Omental fat pad (tissue), 3 donors: ENCODE measurements at regions not wholly inside any gene's neighbourhood (a gene's known extent, or its start where the extent isn't known, plus 50 kb on each side); places are given as distances from the start of the nearest gene placed in this dataset.

ENCODE experiments used
- ATAC-seq: fragments of 150-250 bp; one replicate; pipeline ENCODE4 v1.9.1; 2016; ENCODE audit warnings: mild to moderate bottlenecking, moderate library complexity; ENCODE audit not compliant: low FRiP score
- DNase-seq: peaks from one replicate; pipeline ENCODE4 v3.0.0-alpha.2; 2019; ENCODE audit warnings: low spot score
- CTCF ChIP-seq, 3 donors: fragments of 450-650 bp; IDR thresholded peaks; one replicate each; pipeline ENCODE4 v1.5.1; 2016 to 2017; ENCODE audit warnings: antibody characterized with exemption in 3 of 3, mild to moderate bottlenecking in 3 of 3, moderate library complexity in 2 of 3

GRCh38 chr3:74269689-74270088 lies 344.8 kb downstream of the CNTN3 start:
- ATAC-seq (no peak), DNase-seq (no peak)
- TF ChIP-seq CTCF (IDR thresholded peaks at IDR 0.05), result no peak

- DNase-seq (no peak), ATAC-seq (no peak)
- no peak for TF ChIP-seq CTCF (IDR thresholded peaks at IDR 0.05)
Observed at GRCh38 chr3:74268753-74269152, 345.7 kb downstream of the CNTN3 start.

- TF ChIP-seq CTCF (IDR thresholded peaks at IDR 0.05), result no peak
- DNase-seq (no peak), ATAC-seq (no peak)
Observed at GRCh38 chr3:74267588-74268184, 346.8 kb downstream of the CNTN3 start.

DNA sequence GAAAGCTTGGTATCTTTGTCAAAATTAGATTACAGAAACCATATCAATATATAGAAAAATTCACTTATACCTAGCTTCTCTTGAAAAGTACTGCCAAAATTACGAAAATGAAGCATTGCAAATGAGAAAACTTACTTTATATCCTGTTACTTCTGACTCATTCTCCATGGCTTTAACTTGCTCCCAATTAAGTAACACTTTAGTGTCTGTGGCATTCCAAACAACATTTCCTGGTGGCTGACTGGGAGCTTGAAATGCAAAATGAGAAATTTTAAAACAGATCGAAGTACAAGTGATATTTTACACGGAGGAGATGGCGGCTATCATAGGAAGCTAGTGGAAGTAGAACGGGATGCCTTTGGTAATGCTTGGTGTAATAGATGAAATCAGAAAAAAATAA lies 347.3 kb downstream of the CNTN3 start:
- no peak for ATAC-seq
- DNase-seq, result no peak
- no peak for TF ChIP-seq CTCF (IDR thresholded peaks at IDR 0.05)

GRCh38 chr3:74265069-74265468 lies 349.4 kb downstream of the CNTN3 start:
- DNase-seq (no peak), ATAC-seq (no peak)
- TF ChIP-seq CTCF (IDR thresholded peaks at IDR 0.05), result no peak

- ATAC-seq, result no peak
- no peak for TF ChIP-seq CTCF (IDR thresholded peaks at IDR 0.05)
- no peak for DNase-seq
Observed at GRCh38 chr3:74263031-74263430, 351.4 kb downstream of the CNTN3 start.

- no peak for DNase-seq
- ATAC-seq, result no peak
- no peak for TF ChIP-seq CTCF (IDR thresholded peaks at IDR 0.05)
Observed at GRCh38 chr3:74233091-74233490, 381.4 kb downstream of the CNTN3 start.
